Choroid plexus epithelial cell (primary cell): ENCODE measurements at regions not wholly inside any gene's neighbourhood (a gene's known extent, or its start where the extent isn't known, plus 50 kb on each side); places are given as distances from the start of the nearest gene placed in this dataset.
"Not testable (repeated sequence)": the region's sequence is repeated elsewhere in the genome, so short reads cannot be mapped to it uniquely, and the experiment has no call there.

Source experiments
- DNase-seq: peaks from one replicate; pipeline ENCODE4 v3.0.0-alpha.2; 2010; ENCODE audit warnings: low read depth
- H3K4me3 ChIP-seq: 2 replicates; pipeline ENCODE4 v1.5.1; 2011; ENCODE audit warnings: low read depth, mild to moderate bottlenecking, control low read depth, low read length, moderate library complexity
- CTCF ChIP-seq: conservative IDR thresholded peaks from 2 replicates; pipeline ENCODE4 v1.5.1; 2011; ENCODE audit warnings: low read depth, mild to moderate bottlenecking, control low read depth, inconsistent platforms, low read length, moderate library complexity

DNA sequence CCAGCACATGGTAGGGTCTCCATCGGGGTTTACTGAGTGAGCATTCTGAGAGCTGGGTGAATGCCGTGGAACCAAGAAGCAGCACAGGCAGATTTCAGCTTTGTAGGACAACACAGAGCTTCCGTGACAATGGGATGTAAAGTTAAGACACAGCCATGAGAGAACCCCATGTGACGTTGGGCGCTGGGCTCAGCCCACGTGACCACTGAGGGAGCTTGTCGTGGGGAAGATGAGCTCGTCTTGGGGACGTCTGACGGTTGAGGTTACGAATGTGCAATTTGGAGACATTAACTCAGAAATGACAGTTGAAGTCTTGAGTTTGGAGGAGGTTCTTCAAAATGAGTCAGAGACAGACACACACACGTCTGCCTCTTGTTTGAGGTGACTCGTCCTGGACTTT lies 51.5 kb upstream of the MUC20 start:
- DNase-seq, H3K4me3 ChIP-seq: not testable (repeated sequence)

DNA sequence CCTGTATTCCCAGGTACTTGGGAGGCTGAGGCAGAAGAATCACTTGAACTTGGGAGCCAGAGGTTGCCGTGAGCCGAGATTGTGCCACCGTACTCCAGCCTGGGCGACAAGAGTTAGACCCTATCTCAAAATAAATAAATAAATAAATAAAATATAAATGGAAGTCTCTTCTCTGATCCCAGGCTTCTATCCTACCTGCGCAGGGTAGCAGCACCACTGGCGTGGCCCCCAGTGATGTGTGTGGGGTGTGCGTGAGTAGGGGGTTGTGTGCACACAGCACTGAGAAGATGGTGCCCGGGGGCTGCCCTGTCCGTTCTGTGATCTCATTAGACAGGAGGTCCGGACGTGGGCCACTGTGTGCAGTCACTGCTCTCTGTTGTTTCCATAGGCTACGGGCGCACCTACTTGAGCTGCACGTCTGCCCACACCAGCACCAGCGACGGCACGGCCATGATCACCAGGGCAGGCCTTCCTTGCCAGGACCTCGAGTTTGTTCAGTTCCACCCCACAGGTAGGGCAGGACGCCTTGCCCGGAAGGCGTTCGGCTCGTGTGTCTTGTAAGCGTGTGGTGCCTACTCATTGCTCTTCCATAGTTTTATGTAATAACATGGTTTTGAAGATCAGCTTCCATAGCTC lies 52.5 kb upstream of the MUC20 start:
- H3K4me3 ChIP-seq, DNase-seq: not testable (repeated sequence)

GRCh38 chr3:195665311-195665710 lies 55.5 kb upstream of the MUC20 start:
- DNase-seq, H3K4me3 ChIP-seq: not testable (repeated sequence)

GRCh38 chr3:195664131-195664530 lies 56.6 kb upstream of the MUC20 start:
- not testable (repeated sequence) for H3K4me3 ChIP-seq, DNase-seq

GRCh38 chr3:195659136-195659533 lies 61.6 kb upstream of the MUC20 start:
- DNase-seq, H3K4me3 ChIP-seq: not testable (repeated sequence)

DNA sequence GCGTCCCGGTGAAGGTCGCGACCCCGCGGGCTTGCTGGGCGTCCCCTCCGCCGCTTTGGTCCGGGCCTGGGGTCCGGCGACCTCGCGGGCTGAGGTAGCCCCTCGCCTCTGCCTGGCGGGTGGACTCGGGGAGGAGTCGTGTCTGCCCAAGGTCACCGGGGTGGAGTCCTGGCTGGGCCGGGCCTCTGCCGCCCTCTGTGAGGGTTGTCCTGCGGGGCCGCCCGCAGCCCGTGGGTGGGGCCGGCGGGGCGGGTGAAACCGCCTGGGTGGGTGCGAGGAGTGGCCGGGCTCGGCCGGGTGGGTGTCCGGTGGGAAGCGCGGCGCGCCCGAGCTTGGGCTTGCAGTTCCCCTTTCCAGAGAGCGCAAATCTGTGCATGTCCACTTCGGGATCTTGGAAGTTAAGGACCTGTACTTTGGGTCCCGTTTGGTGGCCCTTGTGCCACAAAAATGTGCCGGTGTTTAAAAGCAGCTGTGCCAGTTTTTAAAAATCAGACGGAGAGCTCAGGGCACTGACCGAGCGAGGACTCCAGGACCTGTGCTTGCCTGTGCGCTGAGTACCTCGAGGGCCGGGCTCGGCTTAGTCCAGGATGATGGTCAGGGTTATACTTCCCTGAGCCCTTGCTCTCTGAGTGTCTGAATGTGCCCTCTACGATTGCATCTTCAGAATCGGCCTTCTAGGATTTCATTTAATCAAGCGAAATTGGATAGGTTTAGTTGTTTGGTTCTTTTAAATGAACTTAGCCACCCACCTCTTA lies 62.2 kb upstream of the MUC20 start:
- not testable (repeated sequence) for DNase-seq

GRCh38 chr3:195657475-195658372 lies 63.1 kb upstream of the MUC20 start:
- DNase-seq: peak; percentile 75
- peak overlapping the region; percentile 60 for H3K4me3 ChIP-seq

More for the DNA sequence above, 62.2 kb upstream of the MUC20 start:
- peak overlapping the region; percentile 60 for H3K4me3 ChIP-seq

- DNase-seq, H3K4me3 ChIP-seq: not testable (repeated sequence)
Measured at GRCh38 chr3:195656091-195656490, 64.7 kb upstream of the MUC20 start.

DNA sequence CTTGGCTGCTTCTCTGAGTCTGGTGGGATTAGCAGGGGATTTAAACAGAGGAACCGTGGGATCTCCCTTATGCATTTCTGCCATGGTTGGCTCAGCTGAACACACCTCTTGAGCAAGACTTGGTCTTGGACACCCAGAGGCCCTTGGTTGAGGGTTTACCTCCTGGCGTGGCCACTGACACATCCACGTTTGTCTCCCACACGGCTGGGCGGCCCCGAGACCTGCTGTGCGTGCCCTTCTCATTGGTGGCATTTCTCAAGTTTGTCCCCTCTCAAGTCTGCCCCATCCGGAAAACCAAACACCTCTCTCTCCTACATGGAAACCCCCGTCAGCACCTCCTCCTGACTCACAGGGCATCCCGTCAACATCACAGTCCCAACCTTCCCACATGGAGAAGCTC lies 66.0 kb upstream of the MUC20 start:
- not testable (repeated sequence) for DNase-seq, H3K4me3 ChIP-seq

GRCh38 chr3:195654138-195654537 lies 66.6 kb upstream of the MUC20 start:
- H3K4me3 ChIP-seq, DNase-seq: not testable (repeated sequence)

GRCh38 chr3:195653641-195654040 lies 67.1 kb upstream of the MUC20 start:
- TF ChIP-seq CTCF: peak; percentile 14
- peak; percentile 46 for DNase-seq
- H3K4me3 ChIP-seq: not testable (repeated sequence)

DNA sequence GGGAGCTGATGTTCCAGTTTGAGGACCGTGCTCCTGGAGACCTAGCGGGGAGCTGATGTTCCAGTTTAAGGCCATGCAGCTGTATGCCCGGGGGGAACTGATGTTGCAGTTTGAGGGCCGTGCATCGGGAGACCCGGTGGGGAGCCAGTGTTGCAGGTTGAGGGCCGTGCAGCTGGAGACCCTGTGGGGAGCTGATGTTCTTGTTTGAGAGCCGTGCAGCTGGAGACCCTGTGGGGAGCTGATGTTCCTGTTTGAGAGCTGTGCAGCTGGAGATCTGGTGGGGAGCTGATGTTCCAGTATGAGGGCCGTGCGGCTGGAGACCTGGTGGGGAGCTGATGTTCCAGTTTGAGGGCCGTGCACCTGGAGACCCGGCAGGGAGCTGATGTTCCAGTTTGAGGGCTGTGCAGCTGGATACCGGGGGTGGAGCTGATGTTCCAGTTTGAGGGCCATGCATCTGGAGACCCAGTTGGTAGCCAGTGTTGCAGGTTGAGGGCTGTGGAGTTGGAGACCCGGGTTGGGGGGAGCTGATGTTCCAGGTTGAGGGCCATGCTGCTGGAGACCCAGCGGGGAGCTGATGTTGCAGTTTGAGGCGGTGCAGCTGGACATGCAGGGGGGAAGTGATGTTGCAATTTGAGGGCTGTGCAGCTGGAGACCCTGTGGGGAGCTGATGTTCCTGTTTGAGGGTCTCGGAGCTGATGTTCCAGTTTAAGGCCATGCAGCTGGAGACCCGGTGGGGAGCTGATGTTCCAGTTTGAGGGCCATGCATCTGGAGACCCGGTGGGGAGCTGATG lies 64.4 kb upstream of the APOD start:
- H3K4me3 ChIP-seq, DNase-seq: not testable (repeated sequence)

- not testable (repeated sequence) for DNase-seq, H3K4me3 ChIP-seq
Measured at GRCh38 chr3:195645872-195646271, 62.1 kb upstream of the APOD start.

GRCh38 chr3:195643245-195643644 lies 59.5 kb upstream of the APOD start:
- not testable (repeated sequence) for H3K4me3 ChIP-seq, DNase-seq

DNA sequence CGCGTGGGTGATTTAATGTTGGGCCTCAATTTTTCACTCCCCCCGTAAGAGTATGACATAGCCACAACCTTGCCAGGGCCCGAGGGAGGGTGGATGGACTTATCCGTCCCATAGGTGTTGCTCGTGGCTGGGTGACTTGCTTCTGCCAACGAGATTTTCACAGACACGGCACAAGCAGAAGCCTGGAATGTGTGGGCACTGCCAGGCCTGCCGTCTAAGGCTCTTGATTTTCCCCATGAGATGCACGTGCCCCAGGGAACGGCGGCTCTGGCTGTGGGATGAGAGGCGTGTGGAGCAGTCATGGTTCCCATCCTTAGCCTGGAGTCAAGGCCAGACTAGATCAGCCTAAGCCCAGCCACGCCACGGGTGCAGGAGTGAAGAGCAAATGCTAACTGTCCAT lies 58.6 kb upstream of the APOD start:
- DNase-seq, H3K4me3 ChIP-seq: not testable (repeated sequence)

DNA sequence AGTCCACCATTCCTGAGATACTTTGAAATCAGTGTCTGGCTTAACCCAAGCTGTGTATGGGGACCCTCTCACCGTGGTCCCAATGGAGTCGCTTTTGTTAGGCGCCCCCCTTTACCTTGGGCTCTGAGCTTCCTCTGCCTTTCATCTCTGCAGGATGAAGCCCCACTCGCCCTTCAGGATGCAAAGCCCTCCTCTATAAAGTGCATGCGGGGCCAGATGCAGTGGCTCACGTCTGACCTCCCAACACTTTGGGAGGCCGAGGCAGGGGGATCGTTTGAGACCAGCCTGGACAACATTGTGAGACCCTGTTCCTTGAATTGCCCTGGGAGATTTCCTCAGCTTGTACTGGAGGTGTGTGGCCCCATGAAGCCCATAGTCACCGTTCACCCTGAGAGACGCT lies 54.7 kb upstream of the APOD start:
- DNase-seq, H3K4me3 ChIP-seq: not testable (repeated sequence)

DNA sequence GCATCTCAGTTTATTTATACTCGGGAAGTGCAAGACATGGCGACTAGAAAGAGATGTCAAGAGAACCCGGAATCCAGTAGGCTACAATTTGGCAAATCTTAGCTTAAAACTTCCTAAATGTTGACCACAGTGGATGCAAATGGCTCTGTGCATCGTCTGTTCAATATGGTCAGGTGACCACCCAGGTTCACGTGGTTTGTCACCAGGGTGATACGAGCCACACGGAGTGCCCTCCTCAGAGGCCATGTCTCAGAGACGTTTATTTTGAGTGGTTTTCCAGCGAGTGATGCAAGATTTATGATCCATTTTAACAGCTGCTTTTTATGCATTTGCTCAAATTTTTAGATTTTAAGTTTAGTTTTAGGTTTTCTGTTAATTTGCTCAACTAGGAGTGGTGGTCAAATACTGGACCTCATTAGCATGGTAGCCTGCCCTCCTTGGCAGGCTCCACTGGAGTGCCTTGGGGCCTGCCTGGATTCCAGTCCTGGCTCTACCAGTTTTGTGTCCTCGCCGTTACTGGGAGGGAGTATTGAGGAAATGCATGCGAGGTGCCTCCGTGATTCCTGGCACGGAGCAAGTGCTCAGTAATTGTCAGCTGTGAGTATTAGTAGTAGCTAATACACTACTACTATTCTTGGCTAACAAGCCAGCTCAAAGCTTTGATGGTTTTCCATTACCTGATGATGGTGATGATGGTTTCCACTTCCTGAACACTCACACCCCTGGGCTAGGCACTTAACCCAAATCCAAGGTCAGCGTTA lies 53.9 kb upstream of the APOD start:
- DNase-seq, H3K4me3 ChIP-seq: not testable (repeated sequence)
